Urinary bladder (tissue), 3 donors: ENCODE measurements at regions not wholly inside any gene's neighbourhood (a gene's known extent, or its start where the extent isn't known, plus 50 kb on each side); places are given as distances from the start of the nearest gene placed in this dataset.

Experiments used
- DNase-seq: peaks from one replicate; pipeline ENCODE4 v3.0.0-alpha.2; 2015; ENCODE audit errors: extremely low spot score
- H3K27ac ChIP-seq: one replicate; pipeline ENCODE4 v1.5.1; 2013; ENCODE audit warnings: low read depth, mild to moderate bottlenecking, moderate library complexity
- H3K36me3 ChIP-seq: one replicate; pipeline ENCODE4 v1.6.1; 2013; ENCODE audit warnings: mild to moderate bottlenecking, moderate library complexity; ENCODE audit not compliant: insufficient read depth
- H3K4me1 ChIP-seq: one replicate; pipeline ENCODE4 v1.6.1; 2013; ENCODE audit warnings: mild to moderate bottlenecking, moderate library complexity; ENCODE audit not compliant: insufficient read depth
- H3K4me3 ChIP-seq: one replicate; pipeline ENCODE4 v1.5.1; 2013; ENCODE audit warnings: low read depth, low read length
- WGBS: extraction: QIAGEN DNeasy Blood & Tissue Kit; methylation state at CpG from one replicate; pipeline ENCODE4 v1.1.7; 2013; 5-methylcytosine and 5-hydroxymethylcytosine counted together
- donor health status: healthy with polysubstance abuse.
- donor health status: healthy.

DNA sequence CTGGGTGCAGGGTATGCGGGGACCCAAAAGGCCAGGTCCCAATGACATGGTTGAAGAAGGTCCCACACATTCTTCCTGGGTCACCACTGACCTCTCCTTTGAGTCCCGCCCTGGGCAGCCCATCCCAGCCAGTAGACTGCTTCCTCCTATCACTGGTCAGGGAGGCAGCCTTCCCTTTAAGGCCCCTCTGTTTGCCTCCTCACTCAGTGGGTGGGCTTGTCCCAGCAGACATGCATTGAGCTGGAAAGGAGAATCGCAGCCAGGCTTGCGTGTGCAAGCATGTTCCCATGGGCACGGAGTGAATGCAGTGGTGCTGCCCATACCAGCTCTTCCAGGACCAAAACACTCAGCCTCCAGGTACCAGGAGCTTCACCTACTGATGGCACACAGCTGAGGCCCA is 162.4 kb upstream of the SYT13 start:
- WGBS, result 81% methylated on average over 5 of the region's 5 CpGs
- Histone ChIP-seq H3K36me3 (no peaks in the 10 kb centered on the region), H3K27ac (no peak overlapping the region), H3K4me3 (no peak overlapping the region), H3K4me1 (no peaks in the 10 kb centered on the region)
- no peak for DNase-seq

DNA sequence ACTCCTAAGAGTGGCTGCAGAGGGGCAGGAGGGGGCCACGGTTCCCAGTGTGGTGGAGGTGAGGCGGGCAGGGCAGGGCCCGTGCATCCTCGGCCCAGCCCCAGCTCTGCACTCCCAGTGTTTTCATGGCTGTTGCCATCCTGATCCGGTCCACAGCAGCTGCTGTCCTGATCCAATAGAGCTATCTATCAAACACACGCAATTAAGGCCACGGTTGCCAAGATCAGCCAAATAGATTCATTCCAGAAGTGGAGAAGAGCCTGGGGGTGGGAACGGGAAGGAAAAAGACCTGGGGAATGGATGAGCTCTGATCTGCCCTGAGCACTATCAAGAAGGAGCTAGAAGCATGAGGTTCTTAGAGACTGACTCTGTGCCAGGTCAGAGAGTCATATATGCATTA is 160.9 kb upstream of the SYT13 start:
- 67% methylated on average over 8 of the region's 8 CpGs for WGBS
- Histone ChIP-seq H3K27ac (no peak overlapping the region), H3K36me3 (no peaks in the 10 kb centered on the region), H3K4me1 (no peaks in the 10 kb centered on the region), H3K4me3 (no peak overlapping the region)
- no peak for DNase-seq

DNA sequence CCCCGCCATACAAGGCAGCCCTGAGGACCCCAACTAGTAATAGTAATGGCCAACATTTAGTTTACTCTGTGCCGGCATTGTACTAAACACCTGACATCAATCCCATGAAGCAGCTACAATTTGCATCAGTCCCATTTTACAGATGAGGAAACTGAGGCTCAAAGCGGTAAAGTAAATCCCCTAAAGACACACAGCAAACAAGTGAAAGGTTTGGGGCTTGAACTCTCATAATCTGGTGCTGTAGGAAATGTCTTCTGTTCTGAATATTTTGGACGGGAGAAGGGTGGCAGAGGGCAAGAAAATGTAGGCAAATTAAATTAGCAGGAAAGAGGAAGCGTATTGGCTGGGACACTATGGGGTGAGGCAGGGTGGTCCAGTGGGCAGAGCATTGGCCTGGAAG is 160.3 kb upstream of the SYT13 start:
- H3K27ac ChIP-seq, result no peak overlapping the region
- no peak overlapping the region for H3K4me3 ChIP-seq
- H3K36me3 ChIP-seq, result no peaks in the 10 kb centered on the region
- H3K4me1 ChIP-seq, result no peaks in the 10 kb centered on the region
- DNase-seq, result no peak
- WGBS, result 82% methylated on average over 5 of the region's 5 CpGs

DNA sequence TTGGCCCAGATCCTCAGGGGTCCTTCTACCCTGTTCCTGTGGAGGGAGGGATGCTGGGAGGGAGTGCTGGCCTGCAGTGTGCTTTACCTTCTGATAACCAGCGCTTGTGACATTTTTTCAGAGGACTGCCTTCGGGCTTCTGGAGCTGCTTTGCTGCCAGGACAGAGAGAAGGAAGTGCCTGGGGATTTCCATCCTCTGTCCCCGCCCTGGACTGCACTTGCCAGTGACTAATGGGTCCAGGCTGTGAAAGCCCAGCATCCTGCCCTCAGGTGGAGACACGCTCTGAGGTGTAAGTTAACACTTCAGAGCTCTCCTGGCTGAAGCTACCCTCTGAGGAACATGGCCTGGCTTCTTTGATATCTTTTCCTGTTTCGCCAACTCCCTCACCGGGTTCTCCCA is 158.7 kb upstream of the SYT13 start:
- 38% methylated on average over 6 of the region's 6 CpGs for WGBS
- no peak for DNase-seq
- Histone ChIP-seq H3K4me3 (no peak overlapping the region), H3K4me1 (no peaks in the 10 kb centered on the region), H3K27ac (no peak overlapping the region), H3K36me3 (no peaks in the 10 kb centered on the region)

DNA sequence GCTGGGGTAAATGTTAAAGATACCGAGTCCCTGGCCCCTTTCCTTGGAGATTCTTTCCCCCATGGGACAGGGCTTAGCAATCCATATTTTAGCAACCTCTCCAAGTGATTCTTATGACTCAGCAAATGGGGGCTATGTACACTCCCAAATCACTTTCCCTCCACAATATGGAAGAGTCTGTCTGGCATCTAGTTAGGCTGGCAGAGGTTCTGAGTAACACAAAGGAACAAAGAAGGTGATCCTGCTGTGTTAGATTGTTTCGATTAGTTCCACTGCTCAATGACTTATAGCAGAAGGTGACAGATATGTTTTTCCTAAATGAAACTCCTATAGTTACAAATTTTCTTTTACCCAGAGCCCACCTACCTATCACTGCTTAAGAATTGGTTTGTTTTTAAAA is 154.0 kb upstream of the SYT13 start:
- DNase-seq, result no peak
- no peak overlapping the region for H3K27ac ChIP-seq
- no peak overlapping the region for H3K4me3 ChIP-seq
- H3K4me1 ChIP-seq, result no peaks in the 10 kb centered on the region
- WGBS, result 87% methylated on average over 2 of the region's 2 CpGs
- H3K36me3 ChIP-seq, result no peaks in the 10 kb centered on the region

DNA sequence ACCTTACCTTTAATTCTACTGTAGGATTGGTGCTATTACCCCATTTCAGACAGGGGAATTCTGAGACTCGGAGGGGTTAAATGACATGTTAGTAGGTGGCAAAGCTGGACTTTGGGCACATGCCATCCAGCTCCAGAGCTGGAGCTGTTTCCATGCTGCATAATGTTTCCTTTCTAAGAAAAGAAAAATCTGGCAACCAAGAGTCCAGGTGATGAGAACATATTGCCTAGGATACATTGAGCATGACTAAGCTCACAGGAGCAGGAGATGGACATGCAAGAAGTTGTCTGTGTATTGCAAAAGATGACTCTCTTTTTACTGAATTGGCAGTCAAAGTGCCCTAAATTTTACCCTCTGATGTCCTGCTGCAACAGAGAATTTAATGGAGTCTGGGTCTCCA is 150.8 kb upstream of the SYT13 start:
- no peak overlapping the region for H3K4me3 ChIP-seq
- H3K4me1 ChIP-seq, result no peaks in the 10 kb centered on the region
- H3K36me3 ChIP-seq, result no peaks in the 10 kb centered on the region
- DNase-seq, result no peak
- no peak overlapping the region for H3K27ac ChIP-seq
- WGBS, result 78% methylated on average over 1 of the region's 1 CpG

DNA sequence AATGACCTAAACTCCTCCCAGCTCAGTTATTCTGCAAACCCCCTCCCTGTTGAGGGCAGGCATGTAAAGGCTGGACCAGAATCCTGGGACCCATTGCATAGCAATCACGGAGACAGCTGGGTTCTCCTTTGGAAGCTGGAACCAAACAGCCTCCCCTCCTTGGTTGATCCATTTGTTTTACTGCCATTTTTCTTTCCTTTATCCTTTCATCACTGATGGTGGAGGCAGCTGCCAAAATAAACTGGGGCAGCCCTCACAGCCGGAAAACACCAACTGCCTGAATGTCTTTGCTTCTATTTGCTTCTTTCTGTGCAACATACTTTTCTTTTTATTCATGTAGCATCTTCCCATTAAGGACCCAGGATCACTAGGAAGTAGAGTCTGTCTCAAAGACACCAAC is 150.0 kb upstream of the SYT13 start:
- WGBS, result 41% methylated on average over 2 of the region's 2 CpGs
- no peaks in the 10 kb centered on the region for H3K36me3 ChIP-seq
- no peak for DNase-seq
- H3K4me3 ChIP-seq, result no peak overlapping the region
- no peaks in the 10 kb centered on the region for H3K4me1 ChIP-seq
- H3K27ac ChIP-seq, result no peak overlapping the region

DNA sequence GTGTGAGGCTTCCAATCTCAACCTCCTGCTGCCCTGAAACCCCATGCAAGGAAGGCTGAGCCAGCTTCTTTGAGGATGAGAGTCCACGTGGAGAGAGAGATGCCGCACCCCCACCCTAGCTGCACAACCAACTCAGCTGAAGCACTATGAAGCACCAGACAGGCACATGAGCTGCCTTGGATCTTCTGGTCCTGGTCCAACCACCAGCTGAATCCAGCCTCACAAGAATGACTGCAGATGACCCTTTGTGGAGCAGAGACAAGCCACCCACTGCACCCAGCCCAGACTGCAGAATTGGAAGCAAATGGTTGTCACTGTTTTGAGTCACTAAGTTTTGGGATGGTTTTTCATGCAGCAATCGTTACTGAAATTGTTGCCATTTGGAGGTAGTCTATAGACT is 149.6 kb upstream of the SYT13 start:
- H3K36me3 ChIP-seq, result no peaks in the 10 kb centered on the region
- DNase-seq, result no peak
- no peak overlapping the region for H3K27ac ChIP-seq
- no peak overlapping the region for H3K4me3 ChIP-seq
- no peaks in the 10 kb centered on the region for H3K4me1 ChIP-seq
- 67% methylated on average over 3 of the region's 3 CpGs for WGBS

DNA sequence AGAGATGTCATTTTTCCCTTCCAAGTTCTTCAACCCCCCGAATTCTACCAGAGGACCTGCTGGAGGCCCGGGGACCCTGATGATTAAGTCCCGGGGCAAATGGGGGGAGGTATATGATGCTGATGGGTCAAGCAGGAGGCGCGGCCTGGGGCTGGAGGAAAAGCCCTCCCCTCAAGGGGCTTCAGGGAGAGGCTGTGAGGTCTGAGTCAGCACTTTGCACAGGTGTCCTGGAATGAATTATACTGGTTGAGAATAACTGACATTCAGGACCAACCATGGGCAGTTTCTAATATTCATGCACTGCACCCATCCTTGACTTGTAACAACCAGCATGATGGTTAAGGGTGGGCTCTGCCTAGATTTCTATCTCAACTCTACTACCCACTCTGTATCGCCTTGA is 146.8 kb upstream of the SYT13 start:
- DNase-seq, result no peak
- H3K4me3 ChIP-seq, result no peak overlapping the region
- H3K36me3 ChIP-seq, result no peaks in the 10 kb centered on the region
- WGBS, result 87% methylated on average over 6 of the region's 6 CpGs
- no peaks in the 10 kb centered on the region for H3K4me1 ChIP-seq
- no peak overlapping the region for H3K27ac ChIP-seq

DNA sequence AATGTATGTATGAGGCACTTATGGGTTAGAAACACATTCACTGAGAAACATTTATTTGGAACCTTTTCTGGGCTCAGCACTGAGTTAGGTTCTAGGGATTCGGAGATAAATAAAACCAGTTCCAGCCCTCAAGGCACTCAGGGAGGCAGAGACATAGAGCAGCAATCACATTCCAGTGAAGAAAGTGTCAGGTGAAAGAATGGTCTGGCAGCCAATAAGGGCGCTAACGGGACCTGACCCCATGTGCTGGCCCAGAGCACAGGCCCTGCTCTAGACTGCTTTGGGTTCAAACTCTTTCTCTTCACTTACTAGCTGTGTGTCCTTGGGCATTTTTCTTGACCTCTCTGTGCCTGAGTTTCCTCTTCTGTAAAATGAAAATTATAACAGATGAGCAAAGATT is 146.0 kb upstream of the SYT13 start:
- DNase-seq, result no peak
- Histone ChIP-seq H3K36me3 (no peaks in the 10 kb centered on the region), H3K4me1 (no peaks in the 10 kb centered on the region), H3K4me3 (no peak overlapping the region), H3K27ac (no peak overlapping the region)
- WGBS, result 78% methylated on average over 3 of the region's 3 CpGs

DNA sequence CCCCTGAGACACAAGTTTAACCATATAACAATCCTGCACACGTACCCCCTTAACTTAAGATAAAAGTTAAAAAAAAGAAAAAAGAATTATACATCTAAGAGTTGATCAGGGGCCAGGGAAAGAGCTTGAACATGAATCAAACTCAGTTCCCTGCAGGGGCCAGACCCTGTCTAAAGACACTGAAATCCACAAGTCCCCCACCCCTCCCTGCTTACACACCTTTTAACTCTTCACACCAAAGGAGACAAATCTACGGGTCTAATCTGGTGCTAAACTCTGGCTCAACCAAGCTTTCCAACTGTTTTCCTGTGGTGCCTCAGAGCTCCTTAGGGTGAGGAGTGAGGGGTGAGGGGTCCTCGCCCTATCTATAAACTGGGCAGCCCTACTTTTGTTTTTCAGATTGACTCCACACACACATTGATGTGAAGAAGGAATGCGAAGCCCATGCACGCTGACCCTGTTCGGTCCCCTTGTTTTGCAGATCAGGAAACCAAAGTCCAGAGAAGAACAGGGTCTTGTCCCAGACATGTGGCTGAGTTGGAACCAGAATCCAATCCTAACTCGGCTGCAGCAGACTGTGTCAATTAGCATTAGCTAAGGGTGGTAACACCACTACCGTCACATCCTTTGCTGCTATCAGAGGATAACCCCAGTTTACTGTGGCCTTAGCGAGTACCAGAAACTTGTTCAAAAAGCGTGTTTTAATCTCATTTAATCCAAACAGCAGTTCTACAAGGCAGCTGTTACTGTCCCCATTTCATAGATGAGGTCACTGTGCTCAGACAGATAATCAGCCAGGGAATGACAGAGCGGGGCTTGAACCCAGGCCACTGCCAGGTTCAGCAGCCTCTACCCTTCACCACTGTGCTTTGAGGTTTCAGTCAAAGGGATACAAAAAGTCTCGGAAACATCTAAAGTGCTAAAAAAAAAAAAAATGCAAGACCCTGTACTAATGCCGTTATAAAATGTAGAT is 145.2 kb upstream of the SYT13 start:
- Histone ChIP-seq H3K4me3 (no peak overlapping the region), H3K27ac (no peak overlapping the region), H3K4me1 (no peaks in the 10 kb centered on the region), H3K36me3 (no peaks in the 10 kb centered on the region)
- 74% methylated on average over 13 of the region's 13 CpGs for WGBS
- DNase-seq, result no peak

DNA sequence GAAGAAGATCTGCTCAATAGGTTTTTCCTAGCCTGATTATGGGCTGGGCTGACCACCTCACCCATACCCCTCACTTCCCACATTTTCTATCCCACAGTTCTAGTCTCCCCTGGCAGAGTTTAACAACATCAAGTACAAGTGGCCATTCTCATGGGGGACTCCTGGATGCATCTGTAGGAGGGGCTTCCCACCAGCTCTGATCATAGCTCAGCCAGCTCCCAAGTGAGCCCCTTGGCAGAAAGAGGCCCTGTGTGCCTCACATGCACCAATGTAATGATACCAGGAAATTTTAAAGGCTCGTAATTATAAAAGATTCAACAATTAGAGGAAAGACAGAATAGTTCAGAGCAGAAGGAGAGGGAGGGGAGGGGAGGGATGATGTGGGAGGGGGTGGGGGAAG is 144.2 kb upstream of the SYT13 start:
- WGBS, result 48% methylated on average over 1 of the region's 1 CpG
- Histone ChIP-seq H3K27ac (no peak overlapping the region), H3K36me3 (no peaks in the 10 kb centered on the region), H3K4me3 (no peak overlapping the region), H3K4me1 (no peaks in the 10 kb centered on the region)
- DNase-seq, result no peak

DNA sequence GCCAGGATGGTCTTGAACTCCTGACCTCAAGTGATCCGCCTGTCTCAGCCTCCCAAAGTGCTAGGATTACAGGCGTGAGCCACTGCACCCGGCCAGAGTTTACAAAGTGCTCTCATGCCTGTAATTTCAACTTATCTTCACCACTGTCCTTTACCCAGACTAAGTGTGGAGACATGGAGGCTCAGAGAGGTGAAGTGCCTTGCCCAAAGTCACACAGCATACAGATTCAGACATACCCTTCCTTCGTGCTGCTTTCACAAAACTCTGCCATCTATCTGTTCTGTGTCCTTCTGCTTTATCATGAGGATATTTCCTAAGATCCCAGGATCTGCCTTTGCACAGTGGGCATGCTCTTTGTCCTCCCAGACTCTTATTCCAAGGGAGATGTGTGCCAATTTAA is 143.6 kb upstream of the SYT13 start:
- whole genome bisulfite sequencing, result 57% methylated on average over 4 of the region's 4 CpGs
- no peaks in the 10 kb centered on the region for H3K4me1 ChIP-seq
- no peak overlapping the region for H3K27ac ChIP-seq
- no peak for DNase-seq
- H3K36me3 ChIP-seq, result no peaks in the 10 kb centered on the region
- no peak overlapping the region for H3K4me3 ChIP-seq

DNA sequence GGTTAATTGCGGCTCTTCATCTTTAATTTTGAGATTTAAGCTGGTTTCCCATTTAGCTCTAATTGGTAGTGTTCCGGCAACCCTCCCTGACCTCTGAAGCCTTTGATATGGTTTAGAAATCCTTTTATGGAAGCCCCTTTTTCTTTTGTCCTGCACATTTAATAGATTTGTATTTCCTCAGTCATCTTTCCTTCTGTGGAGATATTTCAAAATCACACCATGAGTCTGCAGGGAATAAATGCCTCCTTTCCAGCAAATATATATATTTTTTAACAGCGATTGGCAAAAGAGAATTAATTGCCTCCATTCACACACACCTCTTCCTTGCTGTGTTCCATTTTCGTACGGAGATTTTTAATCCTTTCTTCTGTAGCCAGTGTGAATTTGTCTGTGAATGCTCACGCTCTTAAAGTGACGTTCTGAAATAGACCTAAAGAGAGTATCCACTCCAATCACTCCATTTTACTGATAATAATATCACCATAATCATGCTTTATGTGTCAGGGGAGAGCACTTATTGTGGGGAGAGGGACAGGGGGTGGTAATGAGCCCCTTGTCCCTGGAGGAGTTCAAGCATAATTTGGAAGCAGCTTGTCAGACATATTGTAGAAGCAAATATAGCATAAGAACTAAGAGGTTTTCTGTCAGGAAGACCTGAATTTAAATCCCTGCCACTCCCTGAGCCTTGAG is 142.5 kb upstream of the SYT13 start:
- WGBS, result 56% methylated on average over 7 of the region's 7 CpGs
- DNase-seq, result no peak
- H3K36me3 ChIP-seq, result no peaks in the 10 kb centered on the region

More for the DNA sequence above, 142.5 kb upstream of the SYT13 start:
- no peaks in the 10 kb centered on the region for H3K4me1 ChIP-seq
- H3K27ac ChIP-seq, result no peak overlapping the region
- H3K4me3 ChIP-seq, result no peak overlapping the region
